8988T (cell line): ENCODE measurements at regions not wholly inside any gene's neighbourhood (a gene's known extent, or its start where the extent isn't known, plus 50 kb on each side); places are given as distances from the start of the nearest gene placed in this dataset.
"Not testable (repeated sequence)": the region's sequence is repeated elsewhere in the genome, so short reads cannot be mapped to it uniquely, and the experiment has no call there.

Source experiments
- DNase-seq: peaks from one replicate; pipeline ENCODE4 v3.0.0; 2011

DNA sequence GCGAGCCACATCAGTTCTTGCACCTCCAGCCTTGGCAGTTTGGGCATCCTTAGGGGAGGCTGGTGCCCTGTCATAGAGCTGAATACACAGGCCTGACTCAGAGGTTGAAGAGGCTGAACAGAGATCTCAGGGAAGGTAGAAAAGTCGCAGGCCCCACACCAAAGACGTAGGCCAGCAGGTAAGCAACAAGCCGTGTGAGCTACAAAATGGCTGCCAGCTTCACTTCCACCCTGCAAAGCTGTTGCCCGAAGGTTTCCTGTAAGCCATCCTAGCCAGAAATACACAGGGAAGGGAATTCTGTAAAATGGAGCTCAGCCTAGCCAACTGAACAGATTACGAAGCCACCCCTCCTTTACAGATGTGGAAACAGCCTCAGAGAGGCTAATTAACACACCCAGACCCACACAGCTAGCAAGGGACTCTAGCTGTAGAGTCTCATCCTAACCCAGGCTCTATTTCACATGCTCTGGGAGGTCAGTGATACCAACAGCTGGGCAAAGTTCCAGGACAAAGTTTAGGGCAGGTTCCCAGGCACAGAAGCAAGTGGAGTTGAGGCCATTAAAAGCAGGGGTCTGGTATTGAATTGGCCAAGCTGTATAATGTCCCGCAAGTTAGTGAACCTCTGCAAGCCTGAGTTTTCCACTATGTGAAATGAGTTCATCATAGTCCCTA is 66.3 kb upstream of the RASGRF1 start:
- no peak for DNase-seq

DNA sequence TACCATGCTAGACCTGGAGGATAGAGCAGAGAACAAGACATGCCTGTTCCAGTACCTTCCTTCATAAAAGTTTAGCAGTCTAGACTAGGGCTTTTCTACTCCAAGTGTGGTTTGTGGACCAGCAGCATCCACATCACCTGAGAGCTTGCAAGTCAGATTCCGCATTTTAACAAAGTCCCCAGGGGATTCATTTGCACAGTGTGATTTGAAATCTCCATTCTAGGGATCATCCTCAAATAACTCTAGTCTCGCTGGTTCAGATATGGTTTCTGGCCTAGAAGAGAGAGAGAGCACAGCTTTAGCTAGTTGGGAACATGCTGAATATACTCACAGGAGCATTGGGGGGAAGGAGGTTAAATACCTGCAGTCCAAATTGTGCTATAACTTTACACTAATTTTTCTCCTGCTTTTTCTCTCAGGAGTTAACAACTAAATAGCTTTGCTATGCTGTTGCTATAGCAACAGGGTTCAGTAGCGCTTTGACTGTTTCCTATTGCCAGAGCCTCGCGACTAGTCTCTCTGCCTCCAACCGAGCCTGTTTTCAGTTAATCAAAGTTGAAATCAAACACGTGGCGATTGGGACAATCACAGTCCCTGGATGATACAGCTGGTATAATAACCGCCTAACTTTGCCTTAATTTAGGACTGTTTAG is 64.0 kb upstream of the RASGRF1 start:
- DNase-seq = no peak

DNA sequence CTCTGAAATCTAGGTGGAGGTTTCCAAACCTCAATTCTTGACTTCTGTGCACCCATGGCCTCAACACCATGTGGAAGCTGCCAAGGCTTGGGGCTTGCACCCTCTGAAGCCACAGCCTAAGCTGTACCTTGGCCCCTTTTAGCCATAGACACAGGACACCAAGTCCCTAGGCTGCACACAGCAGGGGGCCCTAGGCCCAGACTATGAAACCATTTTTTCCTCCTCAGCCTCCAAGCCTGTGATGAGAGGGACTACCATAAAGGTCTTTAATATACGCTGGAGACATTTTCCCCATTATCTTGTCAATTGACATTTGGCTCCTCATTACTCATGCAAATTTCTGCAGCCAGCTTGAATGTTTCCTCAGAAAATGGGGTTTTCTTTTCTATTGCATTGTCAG is 53.7 kb upstream of the RASGRF1 start:
- not testable (repeated sequence) for DNase-seq

DNA sequence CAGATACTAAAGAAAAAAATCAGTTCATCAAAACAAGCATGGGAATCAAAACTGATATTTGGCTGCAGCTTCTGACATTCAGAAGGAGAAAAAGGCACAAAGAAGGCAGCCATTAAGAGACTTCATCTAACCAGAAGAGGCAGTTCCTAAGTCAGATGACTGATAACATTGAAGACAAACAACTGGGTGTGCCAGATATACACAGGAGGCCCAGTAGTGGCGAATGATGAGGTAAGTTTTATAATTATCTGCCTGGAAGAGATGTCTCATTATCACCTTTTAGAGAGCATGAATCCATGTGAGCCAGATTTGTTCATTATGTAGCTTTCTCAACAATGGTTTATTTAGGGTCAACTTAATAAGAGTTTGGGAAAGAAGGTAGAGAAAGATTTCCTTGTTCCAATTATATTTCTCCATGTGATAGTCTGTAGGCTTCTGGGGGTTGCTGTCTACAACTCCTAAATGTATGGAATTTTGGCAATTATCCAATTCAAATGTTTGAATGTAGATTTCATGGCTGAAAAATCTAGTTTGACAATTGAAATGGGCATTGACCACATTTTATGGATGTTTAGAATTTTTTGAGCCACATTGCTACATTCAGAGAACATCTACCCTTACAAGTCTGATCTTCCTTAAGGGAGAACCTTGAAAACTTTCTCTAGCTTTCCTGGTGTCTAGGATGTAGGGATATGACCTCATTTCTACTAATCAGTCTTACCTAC is 50.4 kb upstream of the RASGRF1 start:
- DNase-seq = no peak
